Loucy (cell line): ENCODE measurements at regions not wholly inside any gene's neighbourhood (a gene's known extent, or its start where the extent isn't known, plus 50 kb on each side); places are given as distances from the start of the nearest gene placed in this dataset.

Experiments used
- H2AFZ ChIP-seq: fragments of 200-600 bp; sonication (generic); 2 replicates; pipeline ENCODE4 v1.6.0; 2016; ENCODE audit warnings: antibody characterized with exemption, mild to moderate bottlenecking, low read length, moderate library complexity
- H3F3A ChIP-seq: fragments of 200-600 bp; 2 replicates; pipeline ENCODE4 v1.6.0; 2016; ENCODE audit warnings: antibody characterized with exemption, low read depth, mild to moderate bottlenecking
- H3K27me3 ChIP-seq: fragments of 200-600 bp; sonication (generic); 2 replicates; pipeline ENCODE4 v1.6.1; 2014; ENCODE audit warnings: low read length, mild to moderate bottlenecking; ENCODE audit not compliant: insufficient read depth, poor library complexity, severe bottlenecking
- H3K36me3 ChIP-seq: fragments of 200-600 bp; sonication (generic); 2 replicates; pipeline ENCODE4 v1.6.1; 2016; ENCODE audit warnings: low read length; ENCODE audit not compliant: insufficient read depth
- H3K4me1 ChIP-seq: fragments of 200-600 bp; sonication (generic); 2 replicates; pipeline ENCODE4 v1.5.1; 2014; ENCODE audit warnings: low read length, mild to moderate bottlenecking; ENCODE audit not compliant: insufficient read depth, poor library complexity, severe bottlenecking
- H3K4me2 ChIP-seq: fragments of 200-600 bp; sonication (generic); 2 replicates; pipeline ENCODE4 v1.6.0; 2014; ENCODE audit warnings: antibody characterized with exemption, low read length, low read depth, mild to moderate bottlenecking; ENCODE audit not compliant: poor library complexity, severe bottlenecking
- H3K4me3 ChIP-seq: fragments of 200-600 bp; sonication (generic); 2 replicates; pipeline ENCODE4 v1.5.1; 2014; ENCODE audit warnings: low read length, mild to moderate bottlenecking, mixed read lengths; ENCODE audit not compliant: poor library complexity, severe bottlenecking
- H3K79me2 ChIP-seq: fragments of 200-600 bp; sonication (generic); 2 replicates; pipeline ENCODE4 v1.6.1; 2014; ENCODE audit warnings: low read length; ENCODE audit not compliant: insufficient read depth
- H3K9ac ChIP-seq: fragments of 200-600 bp; sonication (generic); 2 replicates; pipeline ENCODE4 v1.6.0; 2014; ENCODE audit warnings: mild to moderate bottlenecking, low read depth, low read length, moderate library complexity; ENCODE audit not compliant: poor library complexity, severe bottlenecking
- H3K9me2 ChIP-seq: fragments of 200-600 bp; sonication (generic); replicated peaks from 2 replicates; pipeline ENCODE4 v1.6.1; 2016; ENCODE audit warnings: low read depth, low read length, mixed read lengths
- H3K9me3 ChIP-seq: fragments of 200-600 bp; sonication (generic); 2 replicates; pipeline ENCODE4 v1.6.1; 2014; ENCODE audit warnings: mild to moderate bottlenecking, antibody characterized with exemption, low read length, low read depth; ENCODE audit not compliant: insufficient read depth
- H4K20me1 ChIP-seq: fragments of 200-600 bp; sonication (generic); 2 replicates; pipeline ENCODE4 v1.6.0; 2014; ENCODE audit warnings: antibody characterized with exemption, low read length, mild to moderate bottlenecking; ENCODE audit not compliant: insufficient read depth, poor library complexity, severe bottlenecking
- EZH2phosphoT487 ChIP-seq: fragments of 200-600 bp; IDR thresholded peaks from 2 replicates; pipeline ENCODE4 v1.6.1; 2018; ENCODE audit warnings: antibody characterized with exemption, mild to moderate bottlenecking, moderate library complexity, borderline replicate concordance
- TF ChIP-seq, protein P1 (sequence below): fragments of 200-600 bp; sonication (generic); conservative IDR thresholded peaks from 2 replicates; pipeline ENCODE4 v1.5.1; 2014; ENCODE audit warnings: mild to moderate bottlenecking, antibody characterized with exemption, low read length

GRCh38 chr1:199723250-199723956 lies 304.1 kb upstream of the NR5A2 start:
- H3K9me3 ChIP-seq = no peaks in the 10 kb centered on the region
- H3K79me2 ChIP-seq = no peaks in the 10 kb centered on the region
- no peaks in the 10 kb centered on the region for H3F3A ChIP-seq
- no peak overlapping the region for H2AFZ ChIP-seq
- peaks cover 7% of the 10 kb centered on the region for H3K4me1 ChIP-seq
- no peaks in the 10 kb centered on the region for H3K36me3 ChIP-seq
- H3K9ac ChIP-seq = no peak overlapping the region
- no peaks in the 10 kb centered on the region for H3K27me3 ChIP-seq
- H4K20me1 ChIP-seq = no peaks in the 10 kb centered on the region
- H3K4me3 ChIP-seq = no peak overlapping the region
- TF ChIP-seq EZH2phosphoT487 = no peak
- TF ChIP-seq, protein P1, sequence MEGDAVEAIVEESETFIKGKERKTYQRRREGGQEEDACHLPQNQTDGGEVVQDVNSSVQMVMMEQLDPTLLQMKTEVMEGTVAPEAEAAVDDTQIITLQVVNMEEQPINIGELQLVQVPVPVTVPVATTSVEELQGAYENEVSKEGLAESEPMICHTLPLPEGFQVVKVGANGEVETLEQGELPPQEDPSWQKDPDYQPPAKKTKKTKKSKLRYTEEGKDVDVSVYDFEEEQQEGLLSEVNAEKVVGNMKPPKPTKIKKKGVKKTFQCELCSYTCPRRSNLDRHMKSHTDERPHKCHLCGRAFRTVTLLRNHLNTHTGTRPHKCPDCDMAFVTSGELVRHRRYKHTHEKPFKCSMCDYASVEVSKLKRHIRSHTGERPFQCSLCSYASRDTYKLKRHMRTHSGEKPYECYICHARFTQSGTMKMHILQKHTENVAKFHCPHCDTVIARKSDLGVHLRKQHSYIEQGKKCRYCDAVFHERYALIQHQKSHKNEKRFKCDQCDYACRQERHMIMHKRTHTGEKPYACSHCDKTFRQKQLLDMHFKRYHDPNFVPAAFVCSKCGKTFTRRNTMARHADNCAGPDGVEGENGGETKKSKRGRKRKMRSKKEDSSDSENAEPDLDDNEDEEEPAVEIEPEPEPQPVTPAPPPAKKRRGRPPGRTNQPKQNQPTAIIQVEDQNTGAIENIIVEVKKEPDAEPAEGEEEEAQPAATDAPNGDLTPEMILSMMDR = no peak
- H3K9me2 ChIP-seq = no peaks in the 10 kb centered on the region
- H3K4me2 ChIP-seq = no peak overlapping the region

GRCh38 chr1:199724049-199724448 lies 303.5 kb upstream of the NR5A2 start:
- Histone ChIP-seq H3K79me2 (no peaks in the 10 kb centered on the region), H3F3A (no peaks in the 10 kb centered on the region), H3K4me3 (no peak overlapping the region), H3K4me1 (peaks cover 7% of the 10 kb centered on the region), H4K20me1 (no peaks in the 10 kb centered on the region), H2AFZ (no peak overlapping the region), H3K36me3 (no peaks in the 10 kb centered on the region), H3K27me3 (no peaks in the 10 kb centered on the region), H3K9ac (no peak overlapping the region), H3K4me2 (no peak overlapping the region), H3K9me2 (no peaks in the 10 kb centered on the region), H3K9me3 (no peaks in the 10 kb centered on the region)
- TF ChIP-seq, protein P1 = no peak
- no peak for TF ChIP-seq EZH2phosphoT487

DNA sequence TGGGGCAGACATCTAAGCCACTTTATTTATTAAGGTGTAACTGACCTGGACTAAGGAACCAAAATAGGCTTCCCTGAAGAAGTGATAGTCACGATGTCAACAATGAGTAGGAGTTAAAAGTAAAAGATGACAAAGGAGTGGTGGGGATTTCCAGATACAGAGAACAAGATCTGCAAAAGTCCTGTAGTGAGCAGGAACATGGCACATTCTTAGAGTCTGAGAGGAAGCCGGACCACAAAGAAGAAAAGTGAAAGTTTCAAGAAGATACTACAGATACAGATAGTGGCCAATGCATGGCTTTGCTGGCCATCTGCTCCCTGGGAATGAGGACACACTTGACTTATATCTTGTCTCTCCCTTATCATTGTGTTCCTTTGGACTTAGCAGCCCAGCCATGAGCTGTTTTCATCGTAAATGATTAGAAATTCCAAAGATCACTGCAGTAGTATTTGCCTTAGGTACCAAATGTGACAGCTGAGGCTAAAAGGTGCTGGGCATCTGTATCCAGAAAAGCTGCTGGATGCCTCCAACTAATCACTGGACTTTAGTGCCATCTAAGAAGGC lies 302.4 kb upstream of the NR5A2 start:
- no peaks in the 10 kb centered on the region for H4K20me1 ChIP-seq
- no peaks in the 10 kb centered on the region for H3K36me3 ChIP-seq
- no peaks in the 10 kb centered on the region for H3K79me2 ChIP-seq
- no peak overlapping the region for H2AFZ ChIP-seq
- no peaks in the 10 kb centered on the region for H3K9me2 ChIP-seq
- no peaks in the 10 kb centered on the region for H3K9me3 ChIP-seq
- H3K9ac ChIP-seq = no peak overlapping the region
- H3K4me2 ChIP-seq = no peak overlapping the region
- peaks cover 7% of the 10 kb centered on the region for H3K4me1 ChIP-seq
- H3K4me3 ChIP-seq = no peak overlapping the region
- H3F3A ChIP-seq = no peaks in the 10 kb centered on the region
- TF ChIP-seq EZH2phosphoT487 = no peak
- TF ChIP-seq, protein P1 = no peak
- H3K27me3 ChIP-seq = no peaks in the 10 kb centered on the region
